Lung (tissue), 11 donors: ENCODE measurements at regions not wholly inside any gene's neighbourhood (a gene's known extent, or its start where the extent isn't known, plus 50 kb on each side); places are given as distances from the start of the nearest gene placed in this dataset.

ENCODE experiments used
- ATAC-seq: fragments of 200-7000 bp; cut with Tn5 transposase; one replicate; pipeline ENCODE4 v1.9.1; 2020; ENCODE audit warnings: moderate number of reproducible peaks; ENCODE audit not compliant: insufficient read depth, low FRiP score
- DNase-seq, 3 donors: peaks; one replicate each; pipeline ENCODE4 v3.0.0-alpha.2; 2013 to 2017
- H3K27ac ChIP-seq, 2 donors: one replicate each; pipeline ENCODE4 v1.5.1; 2013; ENCODE audit warnings: mild to moderate bottlenecking in 2 of 2, moderate library complexity in 2 of 2, control low read depth in 1 of 2, inconsistent platforms in 1 of 2, low read depth in 1 of 2, low read length in 1 of 2
- H3K27me3 ChIP-seq, 3 donors: one replicate each; pipeline ENCODE4 v1.5.1; 2013; ENCODE audit warnings: low read length in 2 of 3; ENCODE audit not compliant: control insufficient read depth in 3 of 3, insufficient read depth in 3 of 3
- H3K36me3 ChIP-seq, 4 donors: one replicate each; pipeline ENCODE4 v1.5.1; 2013; ENCODE audit warnings: low read length in 4 of 4, mild to moderate bottlenecking in 1 of 4, moderate library complexity in 1 of 4; ENCODE audit not compliant: control insufficient read depth in 4 of 4, insufficient read depth in 4 of 4
- H3K4me1 ChIP-seq, 5 donors: one replicate each; pipeline ENCODE4 v1.5.1; 2013; ENCODE audit warnings: low read length in 5 of 5, mild to moderate bottlenecking in 2 of 5, moderate library complexity in 1 of 5; ENCODE audit not compliant: control insufficient read depth in 5 of 5, insufficient read depth in 5 of 5
- H3K4me3 ChIP-seq: one replicate; pipeline ENCODE4 v1.5.1; 2013; ENCODE audit warnings: mild to moderate bottlenecking, control low read depth, moderate library complexity
- H3K9ac ChIP-seq, 2 donors: one replicate each; pipeline ENCODE4 v1.5.1; 2013; ENCODE audit warnings: low read length in 2 of 2, control low read depth in 1 of 2; ENCODE audit not compliant: insufficient read depth in 1 of 2
- H3K9me3 ChIP-seq, 4 donors: one replicate each; pipeline ENCODE4 v1.5.1; 2013; ENCODE audit warnings: low read length in 3 of 4, mild to moderate bottlenecking in 1 of 4, moderate library complexity in 1 of 4; ENCODE audit not compliant: control insufficient read depth in 4 of 4, insufficient read depth in 3 of 4
- WGBS, 2 donors: extraction: QIAGEN DNeasy Blood & Tissue Kit; methylation state at CpG; one replicate each; pipeline ENCODE4 v1.1.7; 2013; 5-methylcytosine and 5-hydroxymethylcytosine counted together
- TF ChIP-seq, protein P1 (sequence below): IDR thresholded peaks from 2 replicates; pipeline ENCODE4 v1.5.1; 2012; ENCODE audit warnings: mild to moderate bottlenecking; ENCODE audit errors: control extremely low read depth, extremely low read depth
- donor health status: control.
- donor health status: control.
- donor health status: Bipolar disorder and iron deficiency.
- donor health status: healthy.
- donor health status: DM: yes; HTN: yes; CAD: no.

DNA sequence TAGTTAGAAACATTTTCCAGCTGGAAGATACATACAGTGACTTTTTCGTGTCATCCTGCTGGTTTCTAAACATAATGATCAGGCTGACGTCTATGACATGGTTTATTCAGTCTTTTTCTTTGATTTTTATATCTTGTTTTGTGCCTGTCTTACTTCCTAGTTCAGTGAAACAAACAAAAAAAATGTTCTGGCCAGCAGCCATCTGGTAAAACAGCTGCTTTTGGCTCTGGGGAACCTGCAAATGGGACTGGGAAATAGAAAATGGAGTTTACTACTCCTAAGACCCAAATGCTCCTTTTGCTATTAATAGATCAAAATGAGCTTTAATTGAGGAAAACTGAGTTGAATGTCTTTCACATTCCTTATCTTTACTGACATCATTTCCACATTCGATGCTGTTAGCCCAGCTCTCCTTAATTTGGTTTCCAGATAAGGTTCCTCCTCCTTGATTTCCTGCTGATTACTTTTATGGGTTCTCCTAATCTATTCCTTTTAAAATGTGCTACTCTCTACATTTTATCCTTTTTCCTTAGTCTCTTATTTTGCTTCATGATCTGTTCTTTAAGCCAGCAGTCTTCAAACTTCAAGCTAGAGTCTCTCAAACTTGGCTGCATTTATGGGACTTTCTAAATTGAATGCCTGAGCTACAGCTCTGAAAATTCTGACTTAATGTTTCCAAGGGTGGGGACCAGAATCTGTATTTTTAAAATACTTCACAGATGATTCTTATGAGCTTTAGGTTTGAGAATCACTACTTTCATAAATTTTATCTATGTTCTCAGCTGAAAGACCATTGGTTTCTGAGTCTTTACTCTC lies 499.5 kb downstream of the ANKRD50 start:
- Histone ChIP-seq H3K9me3 (no peaks in the 10 kb centered on the region), H3K27ac (peak overlapping the region in 1 of 2 donors; percentile 29), H3K9ac (no peak overlapping the region), H3K36me3 (no peaks in the 10 kb centered on the region), H3K4me1 (peaks cover 0 to 9% (median 4%) of the 10 kb centered on the region in 5 donors), H3K27me3 (no peaks in the 10 kb centered on the region), H3K4me3 (no peak overlapping the region)
- WGBS, 2 donors = 27% methylated on average over 3 of the region's 3 CpGs
- DNase-seq (peak; percentile 64 to 84 (median 81)), ATAC-seq (no peak)
- TF ChIP-seq, protein P1, sequence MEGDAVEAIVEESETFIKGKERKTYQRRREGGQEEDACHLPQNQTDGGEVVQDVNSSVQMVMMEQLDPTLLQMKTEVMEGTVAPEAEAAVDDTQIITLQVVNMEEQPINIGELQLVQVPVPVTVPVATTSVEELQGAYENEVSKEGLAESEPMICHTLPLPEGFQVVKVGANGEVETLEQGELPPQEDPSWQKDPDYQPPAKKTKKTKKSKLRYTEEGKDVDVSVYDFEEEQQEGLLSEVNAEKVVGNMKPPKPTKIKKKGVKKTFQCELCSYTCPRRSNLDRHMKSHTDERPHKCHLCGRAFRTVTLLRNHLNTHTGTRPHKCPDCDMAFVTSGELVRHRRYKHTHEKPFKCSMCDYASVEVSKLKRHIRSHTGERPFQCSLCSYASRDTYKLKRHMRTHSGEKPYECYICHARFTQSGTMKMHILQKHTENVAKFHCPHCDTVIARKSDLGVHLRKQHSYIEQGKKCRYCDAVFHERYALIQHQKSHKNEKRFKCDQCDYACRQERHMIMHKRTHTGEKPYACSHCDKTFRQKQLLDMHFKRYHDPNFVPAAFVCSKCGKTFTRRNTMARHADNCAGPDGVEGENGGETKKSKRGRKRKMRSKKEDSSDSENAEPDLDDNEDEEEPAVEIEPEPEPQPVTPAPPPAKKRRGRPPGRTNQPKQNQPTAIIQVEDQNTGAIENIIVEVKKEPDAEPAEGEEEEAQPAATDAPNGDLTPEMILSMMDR = no peak

DNA sequence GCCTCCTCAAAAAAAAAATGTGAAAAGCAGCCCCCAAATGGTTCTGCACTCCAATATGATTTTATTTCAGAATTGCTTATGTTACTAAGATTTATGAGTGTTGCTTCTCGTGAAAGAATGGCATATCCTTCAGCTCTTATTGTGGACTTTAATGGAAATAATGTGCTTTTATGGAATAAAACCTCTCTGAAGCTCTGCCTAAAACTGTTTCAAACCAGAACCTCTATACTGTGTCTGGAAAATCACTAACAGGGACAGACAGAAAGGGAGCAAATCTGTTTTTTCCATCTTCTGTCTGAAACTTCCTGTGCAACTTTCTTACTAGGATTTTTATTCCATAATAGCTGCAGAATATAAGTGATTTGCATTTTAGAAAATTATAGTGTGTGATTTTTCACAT lies 493.1 kb downstream of the ANKRD50 start:
- no peak overlapping the region for H3K27ac ChIP-seq
- H3K36me3 ChIP-seq = no peaks in the 10 kb centered on the region
- H3K27me3 ChIP-seq = no peaks in the 10 kb centered on the region
- TF ChIP-seq, protein P1 = no peak
- DNase-seq (no peak), ATAC-seq (no peak)
- no peak overlapping the region for H3K9ac ChIP-seq
- H3K4me1 ChIP-seq = no peaks in the 10 kb centered on the region
- no peaks in the 10 kb centered on the region for H3K9me3 ChIP-seq
- no peak overlapping the region for H3K4me3 ChIP-seq
- 58 to 59% methylated on average over 1 of the region's 1 CpG for WGBS, 2 donors

DNA sequence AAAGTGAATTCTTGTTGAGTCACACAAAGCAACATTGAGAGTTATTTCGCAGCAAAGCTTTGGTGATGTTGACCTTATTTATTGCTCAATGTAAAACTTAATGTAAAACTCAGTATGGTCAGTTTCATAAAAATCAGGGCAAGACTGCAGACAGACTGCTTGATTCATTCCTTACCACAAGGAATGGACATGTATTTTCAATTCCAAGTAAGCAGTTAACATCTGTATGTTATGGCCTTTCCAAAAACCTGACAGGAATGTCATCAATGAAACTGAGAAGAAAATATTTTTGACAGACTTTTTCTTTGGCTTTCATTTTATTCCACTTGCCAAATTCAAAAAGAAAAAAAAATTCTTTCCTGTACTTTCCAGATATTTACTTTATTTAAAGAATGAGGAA lies 488.3 kb downstream of the ANKRD50 start:
- no peak overlapping the region for H3K27ac ChIP-seq
- ATAC-seq (no peak), DNase-seq (no peak)
- WGBS, 2 donors = 89% methylated on average over 1 of the region's 1 CpG
- peaks cover 0 to 8% (median 2%) of the 10 kb centered on the region in 4 donors for H3K9me3 ChIP-seq
- no peak overlapping the region for H3K4me3 ChIP-seq
- TF ChIP-seq, protein P1 = no peak
- no peaks in the 10 kb centered on the region for H3K36me3 ChIP-seq
- no peak overlapping the region for H3K9ac ChIP-seq
- no peaks in the 10 kb centered on the region for H3K27me3 ChIP-seq
- H3K4me1 ChIP-seq = no peaks in the 10 kb centered on the region
